Stimulated activated CD4-positive, alpha-beta T cell treated with anti-CD3 and anti-CD28 coated beads, Interleukin-4, amount 100 ng/mL, for 24 hours (primary cell): ENCODE measurements at regions not wholly inside any gene's neighbourhood (a gene's known extent, or its start where the extent isn't known, plus 50 kb on each side); places are given as distances from the start of the nearest gene placed in this dataset.
A peak's percentile ranks its signal among the peaks of the same experiment; 100 is the strongest.
"Not testable (repeated sequence)": the region's sequence is repeated elsewhere in the genome, so short reads cannot be mapped to it uniquely, and the experiment has no call there.

Experiments used
- DNase-seq: peaks from one replicate; pipeline ENCODE4 v3.0.0-alpha.2; 2020

DNA sequence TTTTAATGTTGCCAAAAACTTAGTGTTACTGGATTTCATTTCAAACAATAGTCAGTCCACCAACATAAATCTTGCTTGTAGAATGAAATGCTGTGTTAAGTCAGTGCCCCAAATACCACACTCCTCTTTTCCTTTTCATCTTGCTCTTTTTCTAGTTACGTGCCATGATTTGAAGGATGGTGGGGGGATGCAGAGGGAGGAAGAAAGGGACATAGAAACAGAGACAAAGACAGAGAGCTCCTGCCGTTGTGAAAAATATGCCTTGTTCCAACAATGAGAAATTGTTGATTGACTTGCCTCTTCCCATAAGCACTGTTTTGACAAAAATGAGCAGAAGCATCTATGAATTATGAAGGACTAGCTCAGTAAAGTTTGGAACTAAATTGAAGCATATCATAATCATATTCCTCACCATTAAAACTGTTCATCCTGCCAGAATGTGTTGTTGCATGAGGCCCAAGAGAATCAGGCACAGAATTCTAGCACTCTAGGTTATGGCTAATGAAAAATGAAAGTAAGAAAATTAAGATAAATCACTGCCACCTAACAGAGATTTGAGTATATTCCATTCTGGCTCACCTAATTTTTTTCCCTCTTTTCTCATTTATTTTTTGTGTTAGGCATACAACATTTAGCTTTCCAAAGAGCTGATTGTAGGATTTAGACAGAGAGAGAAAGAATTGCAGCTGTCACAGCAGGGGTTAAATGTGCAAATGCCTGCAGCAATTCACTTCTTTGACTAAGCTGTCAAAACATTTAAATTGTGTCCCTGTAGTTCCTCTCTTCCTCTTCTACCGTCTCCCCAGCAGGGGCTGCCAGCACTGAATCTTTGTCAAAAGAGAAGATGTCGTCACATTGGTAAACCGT, 111.6 kb upstream of the PTPN13 start:
- no peak for DNase-seq

GRCh38 chr4:86483173-86483490, 111.0 kb upstream of the PTPN13 start:
- DNase-seq: no peak

DNA sequence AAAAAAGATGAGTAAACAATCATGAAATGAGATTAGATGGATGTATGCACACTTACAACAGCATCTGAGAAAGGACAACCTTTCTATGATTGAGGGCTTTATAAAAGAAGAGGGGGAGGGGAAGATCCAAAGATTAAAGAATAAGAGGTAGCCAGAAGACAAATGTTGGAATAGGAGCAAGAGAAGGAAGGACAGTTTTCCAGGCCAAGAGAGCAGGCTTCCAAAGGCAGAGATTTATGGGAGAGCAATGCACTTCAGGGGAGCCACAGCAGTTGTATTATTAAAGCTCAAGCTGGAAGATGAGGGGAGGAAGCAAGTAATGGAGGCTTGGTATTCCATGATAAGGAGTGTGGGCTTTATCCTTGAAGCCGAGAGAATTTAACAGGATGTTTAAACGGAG, 110.3 kb upstream of the PTPN13 start:
- DNase-seq: no peak

DNA sequence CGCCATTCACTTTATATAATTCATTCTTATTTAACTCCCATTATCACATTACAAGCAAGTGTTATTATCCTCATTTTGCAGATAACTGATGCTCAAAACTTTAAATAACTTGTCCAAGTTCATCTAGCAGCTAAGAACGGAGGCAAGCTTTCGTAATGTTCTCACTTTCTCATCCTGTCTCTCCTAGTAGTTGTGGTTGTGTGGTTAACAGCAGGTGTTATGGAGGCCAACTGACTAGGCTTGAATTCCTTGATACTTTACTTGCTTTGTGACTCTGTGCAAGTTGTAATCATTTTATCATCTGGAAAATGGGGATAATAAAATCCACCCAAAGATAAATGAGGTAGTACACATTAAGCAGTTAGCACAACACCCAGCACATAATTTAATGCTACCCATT, 109.9 kb upstream of the PTPN13 start:
- no peak for DNase-seq

DNA sequence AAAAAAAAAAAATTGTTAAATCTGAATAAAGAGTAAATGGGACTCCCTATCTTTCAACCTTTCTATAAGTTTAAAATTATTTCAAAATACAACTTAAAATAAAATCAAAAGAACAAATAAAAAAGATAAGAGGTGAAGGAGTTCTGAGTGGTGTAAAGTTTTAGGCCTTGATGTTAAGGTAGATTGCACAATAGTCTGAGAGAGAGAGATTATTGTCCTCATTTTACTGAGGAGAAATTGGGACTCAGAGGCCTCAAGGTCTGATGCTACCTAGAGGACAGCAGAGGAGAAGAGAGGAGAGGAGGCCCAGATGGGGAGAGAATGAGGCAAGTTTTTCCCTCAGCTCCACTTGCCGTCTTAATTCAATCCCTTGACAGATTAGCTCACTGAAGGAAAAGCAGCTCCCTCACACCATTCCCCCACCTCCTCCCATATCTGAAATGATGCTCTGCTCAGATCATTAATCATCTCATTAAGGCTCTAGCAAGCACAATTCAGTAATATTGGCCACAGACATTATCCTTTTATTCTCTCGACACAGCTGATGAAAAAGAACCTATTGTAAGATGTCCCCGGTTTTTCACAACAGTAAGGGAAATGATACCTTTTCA, 106.3 kb upstream of the PTPN13 start:
- DNase-seq: no peak

- no peak for DNase-seq
These were observed 100.7 kb upstream of the PTPN13 start for GRCh38 chr4:86493460-86493859.

GRCh38 chr4:86496094-86497080, 97.7 kb upstream of the PTPN13 start:
- peak; percentile 22 for DNase-seq

- DNase-seq: no peak
These were observed 97.0 kb upstream of the PTPN13 start for GRCh38 chr4:86497131-86497530.

- DNase-seq: no peak
These were observed 95.9 kb upstream of the PTPN13 start for GRCh38 chr4:86497980-86498862.

DNA sequence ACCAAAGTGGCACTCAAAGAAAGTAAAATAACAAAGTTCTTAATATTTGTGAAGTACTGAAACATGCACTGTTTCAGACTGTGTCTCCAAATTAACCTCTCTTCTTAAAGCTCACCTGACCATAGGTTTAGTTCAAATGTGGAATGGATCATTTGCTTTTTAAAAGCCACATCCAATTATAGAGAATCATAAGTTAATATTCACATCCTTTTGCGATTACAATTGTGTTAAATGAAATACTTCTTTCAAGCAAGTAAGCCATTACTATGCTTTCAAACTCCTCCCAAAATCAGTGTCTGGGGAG, 95.3 kb upstream of the PTPN13 start:
- no peak for DNase-seq

DNA sequence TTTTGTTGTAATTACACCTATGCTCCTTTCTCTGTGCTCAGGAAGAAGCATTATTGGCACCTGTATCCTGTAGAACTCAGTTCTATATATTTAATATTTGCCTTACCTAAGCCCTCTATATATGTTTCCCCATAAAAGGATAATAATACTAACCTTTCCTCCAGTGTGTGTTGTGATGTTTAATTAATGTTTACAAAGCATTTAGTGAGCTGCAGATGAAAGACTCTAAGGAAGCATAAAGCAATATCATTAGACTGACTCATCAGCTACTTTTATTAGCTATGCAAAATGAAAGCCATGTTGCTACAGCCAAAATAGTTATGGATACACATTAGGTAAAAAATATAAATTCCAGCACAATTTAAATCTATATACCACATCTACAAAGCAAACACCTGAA, 93.6 kb upstream of the PTPN13 start:
- no peak for DNase-seq

- DNase-seq: no peak
These were observed 92.0 kb upstream of the PTPN13 start for GRCh38 chr4:86502081-86502480.

- DNase-seq: no peak
These were observed 87.5 kb upstream of the PTPN13 start for GRCh38 chr4:86506591-86506990.

GRCh38 chr4:86508436-86508835, 85.7 kb upstream of the PTPN13 start:
- DNase-seq: no peak

- DNase-seq: no peak
These were observed 82.5 kb upstream of the PTPN13 start for GRCh38 chr4:86511590-86511989.

DNA sequence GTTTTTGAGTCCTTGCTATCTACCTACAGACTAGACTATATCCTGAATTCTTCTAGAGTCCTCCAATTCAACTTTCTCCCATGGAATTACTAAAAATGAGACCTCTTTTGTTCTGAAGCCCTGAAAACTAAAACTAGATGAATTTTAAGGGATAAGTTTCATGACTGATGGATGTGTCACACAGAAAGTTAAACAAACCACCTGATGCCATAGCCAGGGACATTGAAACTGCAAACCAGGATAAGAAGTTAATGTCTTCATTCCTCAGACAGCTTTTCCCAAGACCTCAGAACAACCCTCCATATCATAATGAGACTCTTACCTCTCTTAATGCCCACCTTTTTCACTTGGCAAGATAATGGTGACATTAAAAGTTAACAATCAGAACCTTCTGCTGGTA, 81.5 kb upstream of the PTPN13 start:
- no peak for DNase-seq

DNA sequence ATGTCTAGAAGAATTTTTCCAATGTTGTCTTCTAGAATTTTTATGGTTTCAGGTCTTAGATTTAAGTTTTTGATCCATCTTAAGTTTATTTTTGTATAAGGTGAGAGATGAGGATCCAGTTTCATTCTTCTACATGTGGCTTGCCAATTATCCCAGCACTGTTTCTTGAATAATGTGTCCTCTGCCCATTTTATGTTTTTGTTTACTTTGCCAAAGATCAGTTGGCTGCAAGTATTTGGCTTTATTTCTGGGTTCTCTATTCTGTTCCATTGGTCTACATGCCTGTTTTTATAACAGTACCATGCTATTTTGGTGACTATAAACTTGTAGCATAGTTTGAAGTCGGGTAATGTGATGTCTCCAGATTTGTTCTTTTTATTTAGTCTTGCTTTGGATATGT, 78.2 kb upstream of the PTPN13 start:
- DNase-seq: not testable (repeated sequence)

- DNase-seq: no peak
These were observed 72.6 kb upstream of the PTPN13 start for GRCh38 chr4:86521373-86521969.

DNA sequence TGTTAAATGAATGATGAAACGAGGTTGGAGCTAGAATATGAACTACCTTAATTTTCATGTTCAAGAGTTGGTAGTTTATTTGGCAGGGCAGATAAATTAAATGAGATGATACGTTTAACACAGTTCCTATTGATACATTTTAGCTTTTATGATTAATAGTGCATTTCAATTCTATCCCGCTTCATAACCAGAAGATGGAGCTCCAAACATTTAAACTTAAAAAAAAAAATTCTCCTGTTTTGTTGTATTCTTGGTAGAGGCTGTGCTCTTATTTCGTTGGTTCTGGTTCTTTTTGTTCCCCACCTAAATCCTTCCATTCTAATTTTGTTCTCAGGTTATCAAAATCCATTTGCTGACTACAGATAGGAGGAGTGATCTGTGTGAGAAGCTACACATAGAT, 71.8 kb upstream of the PTPN13 start:
- no peak for DNase-seq

- no peak for DNase-seq
These were observed 70.8 kb upstream of the PTPN13 start for GRCh38 chr4:86523333-86523732.

DNA sequence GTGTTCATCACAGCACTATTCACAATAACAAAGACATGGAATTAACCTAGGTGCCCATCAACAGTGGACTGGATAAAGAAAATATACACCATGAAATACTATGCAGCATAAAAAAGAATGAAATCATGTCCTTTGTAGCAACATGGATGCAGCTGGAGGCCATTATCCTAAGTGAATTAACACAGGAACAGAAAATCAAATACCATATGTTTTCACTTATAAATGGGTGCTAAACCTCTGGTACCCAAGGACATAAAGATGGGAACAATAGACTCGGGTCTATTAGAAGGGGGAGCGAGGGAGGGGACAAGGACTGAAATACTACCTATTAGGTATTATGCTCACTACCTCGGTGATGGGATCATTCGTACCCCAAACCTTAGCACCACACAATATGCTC, 66.4 kb upstream of the PTPN13 start:
- not testable (repeated sequence) for DNase-seq

GRCh38 chr4:86529436-86529835, 64.7 kb upstream of the PTPN13 start:
- DNase-seq: no peak
